ENCODE measurements at regions not wholly inside any gene's neighbourhood (a gene's known extent, or its start where the extent isn't known, plus 50 kb on each side); places are given as distances from the start of the nearest gene placed in this dataset.

GRCh38 chr16:72372087-72373045 is 200.4 kb upstream of the PMFBP1 start:
- TF ChIP-seq CTCF (IDR thresholded peaks at IDR 0.05) (no peak), POLR2AphosphoS5 (IDR thresholded peaks at IDR 0.05) (no peak), POLR2A (IDR thresholded peaks at IDR 0.05) (no peak)
